ENCODE measurements at regions not wholly inside any gene's neighbourhood (a gene's known extent, or its start where the extent isn't known, plus 50 kb on each side); places are given as distances from the start of the nearest gene placed in this dataset.
"Not testable (repeated sequence)": the region's sequence is repeated elsewhere in the genome, so short reads cannot be mapped to it uniquely, and the experiment has no call there.

DNA sequence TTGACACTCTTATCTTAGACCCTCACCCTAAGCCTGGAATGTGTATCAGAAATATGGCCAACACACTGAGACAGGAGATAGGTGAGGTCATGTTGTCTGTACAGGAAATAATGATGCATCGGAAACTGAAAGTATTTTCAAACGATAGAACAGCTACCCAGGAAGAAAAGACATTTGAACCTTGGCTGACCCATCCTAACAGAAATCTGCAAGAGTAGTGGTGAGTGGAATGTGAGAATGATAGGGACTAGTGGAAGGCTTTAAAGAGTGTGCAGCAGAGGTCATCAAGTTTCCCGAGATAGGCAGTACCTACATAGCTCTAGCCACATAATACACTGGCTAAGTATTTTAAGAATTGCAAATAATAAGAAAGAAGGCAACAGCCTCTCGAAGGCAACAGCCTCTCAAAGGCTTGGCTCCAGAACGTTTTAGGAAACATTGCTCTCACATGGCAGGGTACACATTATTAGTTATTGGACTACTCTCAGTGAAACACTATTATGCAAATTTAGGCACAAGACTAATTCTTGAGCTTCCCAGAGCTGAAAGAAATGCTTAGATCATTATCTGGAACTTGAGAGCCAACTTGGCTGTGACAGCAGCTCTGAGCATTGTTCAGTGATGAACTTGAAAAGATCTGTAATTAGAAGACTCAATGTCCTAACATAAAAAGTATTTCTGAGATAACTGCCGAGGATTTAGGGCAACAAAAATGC, 133.1 kb upstream of the FBXL7 start:
- no peak for TF ChIP-seq CTCF (IDR thresholded peaks at IDR 0.05; ENCODE audit: low read length, missing control alignments)
- peak overlapping the region; percentile 25 for H3K4me3 ChIP-seq (replicated peaks; ENCODE audit: low read depth, low read length)
- peak; percentile 84 for DNase-seq (ENCODE audit: low read depth)

GRCh38 chr5:15365070-15365469, 134.9 kb upstream of the FBXL7 start:
- no peak overlapping the region for H3K4me3 ChIP-seq (replicated peaks; ENCODE audit: low read depth, low read length)
- DNase-seq (ENCODE audit: low read depth), result peak; percentile 74
- TF ChIP-seq CTCF (IDR thresholded peaks at IDR 0.05; ENCODE audit: low read length, missing control alignments), result no peak

- TF ChIP-seq CTCF (IDR thresholded peaks at IDR 0.05; ENCODE audit: low read length, missing control alignments), result no peak
- no peak overlapping the region for H3K4me3 ChIP-seq (replicated peaks; ENCODE audit: low read depth, low read length)
- DNase-seq (ENCODE audit: low read depth), result no peak
Observed at GRCh38 chr5:15363601-15364000, 136.4 kb upstream of the FBXL7 start.

DNA sequence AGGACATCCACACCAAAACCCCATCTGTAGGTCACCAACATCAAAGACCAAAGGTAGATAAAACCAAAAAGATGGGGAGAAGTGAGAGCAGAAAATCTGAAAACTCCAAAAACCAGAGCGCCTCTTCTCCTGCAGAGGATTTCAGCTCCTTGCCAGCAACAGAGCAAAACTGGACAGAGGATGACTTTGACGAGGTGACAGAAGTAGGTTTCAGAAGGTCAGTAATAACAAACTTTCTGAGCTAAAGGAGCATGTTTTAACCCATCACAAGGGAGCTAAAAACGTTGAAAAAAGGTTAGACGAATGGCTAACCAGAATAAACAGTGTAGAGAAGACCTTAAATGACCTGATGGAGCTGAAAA, 142.9 kb upstream of the FBXL7 start:
- not testable (repeated sequence) for H3K4me3 ChIP-seq (replicated peaks; ENCODE audit: low read depth, low read length); DNase-seq (ENCODE audit: low read depth)

GRCh38 chr5:15356308-15357091, 143.5 kb upstream of the FBXL7 start:
- not testable (repeated sequence) for DNase-seq (ENCODE audit: low read depth); H3K4me3 ChIP-seq (replicated peaks; ENCODE audit: low read depth, low read length)

DNA sequence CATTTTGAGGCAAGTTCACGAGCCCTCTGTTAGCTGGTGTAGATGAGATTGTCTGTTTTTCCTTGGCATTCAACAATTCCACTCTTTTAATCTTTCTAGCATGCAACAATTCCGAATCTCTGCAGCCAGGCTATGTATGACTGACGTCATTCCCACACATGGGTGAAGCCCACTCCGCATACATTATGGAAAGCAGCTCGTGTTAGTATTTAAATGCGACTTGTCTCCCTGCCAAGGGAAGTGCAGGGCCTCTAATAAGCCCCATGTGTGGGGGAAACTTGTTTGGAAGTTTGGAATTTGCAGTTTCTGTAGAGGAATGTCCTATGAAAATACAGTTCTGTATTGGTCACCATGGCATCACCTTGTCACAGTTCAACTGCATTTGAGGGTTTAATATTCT, 146.0 kb upstream of the FBXL7 start:
- TF ChIP-seq CTCF (IDR thresholded peaks at IDR 0.05; ENCODE audit: low read length, missing control alignments), result no peak
- no peak for DNase-seq (ENCODE audit: low read depth)
- H3K4me3 ChIP-seq (replicated peaks; ENCODE audit: low read depth, low read length), result no peak overlapping the region

DNA sequence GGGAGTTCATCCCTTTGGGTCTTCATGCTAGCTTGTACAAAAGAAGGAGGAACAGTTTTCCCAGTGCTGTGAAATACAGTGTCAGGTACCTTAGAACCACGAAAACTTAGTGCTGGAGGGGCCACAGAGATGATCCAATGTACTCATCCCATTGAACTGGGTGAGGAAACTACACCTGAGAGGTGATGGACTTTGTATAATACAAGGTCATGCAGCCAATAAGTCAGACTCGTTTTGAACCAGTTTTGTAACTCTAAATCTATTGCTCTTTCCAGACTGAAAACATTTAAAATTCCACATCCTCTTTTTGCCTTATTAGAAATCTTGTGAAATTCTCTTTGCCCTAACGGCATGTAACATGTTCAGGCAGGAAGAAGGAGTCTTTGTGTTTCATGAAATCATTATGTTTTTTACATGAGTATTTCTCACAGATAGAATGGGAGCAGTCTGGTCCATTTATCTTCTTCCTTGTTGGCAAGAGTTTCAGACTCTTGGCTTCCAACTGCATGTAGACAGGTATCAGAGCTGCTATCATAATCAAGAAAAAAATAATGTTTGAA, 146.8 kb upstream of the FBXL7 start:
- TF ChIP-seq CTCF (IDR thresholded peaks at IDR 0.05; ENCODE audit: low read length, missing control alignments), result no peak
- H3K4me3 ChIP-seq (replicated peaks; ENCODE audit: low read depth, low read length), result no peak overlapping the region
- DNase-seq (ENCODE audit: low read depth), result no peak

- no peak overlapping the region for H3K4me3 ChIP-seq (replicated peaks; ENCODE audit: low read depth, low read length)
- TF ChIP-seq CTCF (IDR thresholded peaks at IDR 0.05; ENCODE audit: low read length, missing control alignments), result no peak
- DNase-seq (ENCODE audit: low read depth), result no peak
Observed at GRCh38 chr5:15350614-15351013, 149.4 kb upstream of the FBXL7 start.
